Uterus (tissue), 3 donors: ENCODE measurements at regions not wholly inside any gene's neighbourhood (a gene's known extent, or its start where the extent isn't known, plus 50 kb on each side); places are given as distances from the start of the nearest gene placed in this dataset.

ENCODE experiments used
- DNase-seq, 2 donors: peaks; one replicate each; pipeline ENCODE4 v3.0.0-alpha.2; 2019 to 2020
- H3K27ac ChIP-seq, 2 donors: fragments of 200-600 bp; sonication (generic); 1 replicate in 1 of 2; 2 replicates in 1 of 2; pipeline ENCODE4 v1.5.1; 2016 to 2018
- H3K27me3 ChIP-seq, 2 donors: fragments of 200-600 bp; sonication (generic); one replicate each; pipeline ENCODE4 v1.5.1; 2018 to 2019; ENCODE audit warnings: control low read depth in 1 of 2
- H3K36me3 ChIP-seq, 2 donors: fragments of 200-600 bp; sonication (generic); one replicate each; pipeline ENCODE4 v1.5.1; 2019; ENCODE audit warnings: control low read depth in 1 of 2
- H3K4me1 ChIP-seq, 2 donors: fragments of 200-600 bp; sonication (generic); one replicate each; pipeline ENCODE4 v1.5.1; 2018 to 2019; ENCODE audit warnings: control low read depth in 1 of 2
- H3K4me3 ChIP-seq, 2 donors: fragments of 200-600 bp; sonication (generic); 1 replicate in 1 of 2; 2 replicates in 1 of 2; pipeline ENCODE4 v1.5.1; 2018 to 2019; ENCODE audit warnings: mild to moderate bottlenecking in 1 of 2
- H3K9me3 ChIP-seq, 2 donors: fragments of 200-600 bp; sonication (generic); one replicate each; pipeline ENCODE4 v1.5.1; 2019; ENCODE audit warnings: control low read depth in 1 of 2
- CTCF ChIP-seq, 4 experiments: fragments of 200-600 bp in 2 of 4; fragments of 450-650 bp in 2 of 4; sonication (generic) in 2 of 4; IDR thresholded peaks; one replicate each; pipeline ENCODE4 v1.5.1; 2016 to 2019; ENCODE audit warnings: antibody characterized with exemption in 4 of 4, mild to moderate bottlenecking in 2 of 4, moderate library complexity in 1 of 4
- POLR2A ChIP-seq, 2 donors: fragments of 450-650 bp; IDR thresholded peaks; one replicate each; pipeline ENCODE4 v1.6.1; 2016; ENCODE audit warnings: antibody characterized with exemption in 2 of 2, mild to moderate bottlenecking in 1 of 2, moderate library complexity in 1 of 2
- intact Hi-C: fragments of 100-400 bp; cut with DNase I; formaldehyde crosslinking; loops from one replicate; pipeline ENCODE4 v1.15.1; 2023; ENCODE audit warnings: low total_unique reads
- donor health status: DM: yes; HTN: yes; CAD: no.

- Histone ChIP-seq H3K27me3 (no peaks in the 10 kb centered on the region), H3K27ac (no peak overlapping the region), H3K36me3 (no peaks in the 10 kb centered on the region), H3K4me3 (no peak overlapping the region), H3K9me3 (no peaks in the 10 kb centered on the region), H3K4me1 (no peaks in the 10 kb centered on the region)
- TF ChIP-seq CTCF (IDR thresholded peaks at IDR 0.05): no peak
- TF ChIP-seq POLR2A (IDR thresholded peaks at IDR 0.05): no peak
- DNase-seq: no peak
- intact Hi-C loops: no loop called here
Observed at GRCh38 chr2:215671691-215672090, 235.8 kb upstream of the FN1 start.

- intact Hi-C loops: no loop called here
- no peak for DNase-seq
- no peaks in the 10 kb centered on the region for H3K4me1 ChIP-seq
- H3K27me3 ChIP-seq: no peaks in the 10 kb centered on the region
- H3K4me3 ChIP-seq: no peak overlapping the region
- H3K27ac ChIP-seq: no peak overlapping the region
- TF ChIP-seq CTCF (IDR thresholded peaks at IDR 0.05) (no peak), POLR2A (IDR thresholded peaks at IDR 0.05) (no peak)
- no peaks in the 10 kb centered on the region for H3K9me3 ChIP-seq
- no peaks in the 10 kb centered on the region for H3K36me3 ChIP-seq
Observed at GRCh38 chr2:215671244-215671643, 235.4 kb upstream of the FN1 start.

- H3K9me3 ChIP-seq: no peaks in the 10 kb centered on the region
- H3K27me3 ChIP-seq: no peaks in the 10 kb centered on the region
- DNase-seq: no peak
- intact Hi-C loops: no loop called here
- TF ChIP-seq POLR2A (IDR thresholded peaks at IDR 0.05): no peak
- no peak for TF ChIP-seq CTCF (IDR thresholded peaks at IDR 0.05)
- no peaks in the 10 kb centered on the region for H3K4me1 ChIP-seq
- no peaks in the 10 kb centered on the region for H3K36me3 ChIP-seq
- no peak overlapping the region for H3K4me3 ChIP-seq
- H3K27ac ChIP-seq: peak overlapping the region in 1 of 2 donors; percentile 52
Observed at GRCh38 chr2:215670396-215670795, 234.5 kb upstream of the FN1 start.

- Histone ChIP-seq H3K9me3 (no peaks in the 10 kb centered on the region), H3K36me3 (no peaks in the 10 kb centered on the region), H3K27ac (peak overlapping the region; percentile 23 to 55), H3K4me1 (no peaks in the 10 kb centered on the region), H3K27me3 (no peaks in the 10 kb centered on the region), H3K4me3 (no peak overlapping the region)
- DNase-seq: peak; percentile 49 to 65
- intact Hi-C loops: no loop called here
- TF ChIP-seq POLR2A (IDR thresholded peaks at IDR 0.05) (no peak), CTCF (IDR thresholded peaks at IDR 0.05) (no peak)
Observed at GRCh38 chr2:215668378-215668775, 232.5 kb upstream of the FN1 start.

- no peak for TF ChIP-seq CTCF (IDR thresholded peaks at IDR 0.05)
- no peaks in the 10 kb centered on the region for H3K27me3 ChIP-seq
- H3K9me3 ChIP-seq: no peaks in the 10 kb centered on the region
- H3K27ac ChIP-seq: peak overlapping the region; percentile 23 to 55
- no peak for DNase-seq
- H3K4me3 ChIP-seq: no peak overlapping the region
- no peaks in the 10 kb centered on the region for H3K4me1 ChIP-seq
- intact Hi-C loops: no loop called here
- H3K36me3 ChIP-seq: no peaks in the 10 kb centered on the region
Observed at GRCh38 chr2:215667585-215668377, 231.9 kb upstream of the FN1 start.
